ENCODE measurements at regions not wholly inside any gene's neighbourhood (a gene's known extent, or its start where the extent isn't known, plus 50 kb on each side); places are given as distances from the start of the nearest gene placed in this dataset.
"Not testable (repeated sequence)": the region's sequence is repeated elsewhere in the genome, so short reads cannot be mapped to it uniquely, and the experiment has no call there.

- no peak overlapping the region for H3K27ac Mint-ChIP-seq (ENCODE audit: low read depth, unreplicated experiment)
- no peaks in the 10 kb centered on the region for H3K9me3 Mint-ChIP-seq (ENCODE audit: unreplicated experiment)
- TF ChIP-seq CTCF (IDR thresholded peaks at IDR 0.05; ENCODE audit: unreplicated experiment) = no peak
- no peak overlapping the region for H3K4me3 Mint-ChIP-seq (ENCODE audit: unreplicated experiment)
- POLR2A ChIA-PET = no interaction called here
- no peaks in the 10 kb centered on the region for H3K36me3 Mint-ChIP-seq (ENCODE audit: insufficient read depth, unreplicated experiment)
- CTCF ChIA-PET = no interaction called here
- BruUV-seq (replicated peaks) = no TSS peak
- no peaks in the 10 kb centered on the region for H3K4me1 Mint-ChIP-seq (ENCODE audit: insufficient read depth, unreplicated experiment)
- no peak for DNase-seq (ENCODE audit: unreplicated experiment)
- intact Hi-C loops (cut with micrococcal nuclease) = no loop called here
- H3K27me3 Mint-ChIP-seq (ENCODE audit: insufficient read depth, unreplicated experiment) = peaks cover 41% of the 10 kb centered on the region
Measured at GRCh38 chr2:3033315-3033714, 344.3 kb downstream of the EIPR1 start.

DNA sequence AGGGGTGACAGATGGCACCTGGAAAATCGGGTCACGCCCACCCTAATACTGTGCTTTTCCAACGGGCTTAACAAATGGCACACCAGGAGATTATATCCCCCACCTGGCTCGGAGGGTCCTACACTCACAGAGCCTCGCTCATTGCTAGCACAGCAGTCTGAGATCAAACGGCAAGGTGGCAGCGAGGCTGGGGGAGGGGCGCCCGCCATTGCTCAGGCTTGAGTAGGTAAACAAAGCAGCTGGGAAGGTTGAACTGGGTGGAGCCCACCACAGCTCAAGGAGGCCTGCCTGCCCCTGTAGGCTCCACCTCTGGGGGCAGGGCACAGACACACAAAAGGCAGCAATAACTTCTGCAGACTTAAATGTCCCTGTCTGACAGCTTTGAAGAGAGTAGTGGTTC lies 346.8 kb downstream of the EIPR1 start:
- BruUV-seq (replicated peaks); H3K4me3 Mint-ChIP-seq (ENCODE audit: unreplicated experiment); POLR2A ChIA-PET; H3K4me1 Mint-ChIP-seq (ENCODE audit: insufficient read depth, unreplicated experiment); H3K36me3 Mint-ChIP-seq (ENCODE audit: insufficient read depth, unreplicated experiment); intact Hi-C loops (cut with micrococcal nuclease); H3K9me3 Mint-ChIP-seq (ENCODE audit: unreplicated experiment); H3K27ac Mint-ChIP-seq (ENCODE audit: low read depth, unreplicated experiment); DNase-seq (ENCODE audit: unreplicated experiment): not testable (repeated sequence)
- CTCF ChIA-PET = interaction anchor here (0.7 kb wide), 1 partner anchor 13 kb away, joined by 3 read pairs; no protein-coding TSS in a partner anchor
- H3K27me3 Mint-ChIP-seq (ENCODE audit: insufficient read depth, unreplicated experiment) = peaks cover 52% of the 10 kb centered on the region

DNA sequence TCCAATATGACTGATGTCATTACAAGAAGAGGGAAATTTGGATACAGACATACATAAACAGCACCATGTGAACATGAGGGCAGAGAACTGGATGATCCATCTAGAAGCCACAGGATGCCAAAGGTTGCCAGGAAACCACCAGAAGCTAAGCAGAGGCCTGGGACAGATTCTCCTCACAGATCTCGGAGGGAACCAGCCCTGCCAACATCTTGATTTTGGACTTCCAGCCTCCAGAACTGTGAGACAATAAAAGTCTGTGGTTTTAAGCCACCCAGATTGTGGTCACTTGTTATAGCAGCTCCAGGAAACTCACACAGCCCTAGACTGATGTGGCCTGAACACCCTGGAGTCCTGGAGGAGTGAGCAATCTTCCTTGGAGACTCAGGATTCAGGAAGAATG lies 351.6 kb downstream of the EIPR1 start:
- DNase-seq (ENCODE audit: unreplicated experiment) = no peak
- H3K4me3 Mint-ChIP-seq (ENCODE audit: unreplicated experiment) = no peak overlapping the region
- peaks cover 7% of the 10 kb centered on the region for H3K36me3 Mint-ChIP-seq (ENCODE audit: insufficient read depth, unreplicated experiment)
- intact Hi-C loops (cut with micrococcal nuclease) = no loop called here
- BruUV-seq (replicated peaks) = no TSS peak
- no peaks in the 10 kb centered on the region for H3K4me1 Mint-ChIP-seq (ENCODE audit: insufficient read depth, unreplicated experiment)
- ChIA-PET CTCF (no interaction called here), POLR2A (no interaction called here)
- TF ChIP-seq CTCF (IDR thresholded peaks at IDR 0.05; ENCODE audit: unreplicated experiment) = no peak
- peaks cover 28% of the 10 kb centered on the region for H3K27me3 Mint-ChIP-seq (ENCODE audit: insufficient read depth, unreplicated experiment)
- H3K27ac Mint-ChIP-seq (ENCODE audit: low read depth, unreplicated experiment) = no peak overlapping the region
- H3K9me3 Mint-ChIP-seq (ENCODE audit: unreplicated experiment) = peaks cover 10% of the 10 kb centered on the region

GRCh38 chr2:3025261-3025660 lies 352.4 kb downstream of the EIPR1 start:
- Mint-ChIP-seq H3K9me3 (ENCODE audit: unreplicated experiment) (peaks cover 10% of the 10 kb centered on the region), H3K36me3 (ENCODE audit: insufficient read depth, unreplicated experiment) (peaks cover 9% of the 10 kb centered on the region), H3K4me3 (ENCODE audit: unreplicated experiment) (no peak overlapping the region), H3K4me1 (ENCODE audit: insufficient read depth, unreplicated experiment) (no peaks in the 10 kb centered on the region), H3K27ac (ENCODE audit: low read depth, unreplicated experiment) (no peak overlapping the region), H3K27me3 (ENCODE audit: insufficient read depth, unreplicated experiment) (peaks cover 28% of the 10 kb centered on the region)
- intact Hi-C loops (cut with micrococcal nuclease) = no loop called here
- TF ChIP-seq CTCF (IDR thresholded peaks at IDR 0.05; ENCODE audit: unreplicated experiment) = no peak
- POLR2A ChIA-PET = no interaction called here
- DNase-seq (ENCODE audit: unreplicated experiment) = no peak
- BruUV-seq (replicated peaks) = no TSS peak
- CTCF ChIA-PET = no interaction called here

- CTCF ChIA-PET = no interaction called here
- peaks cover 10% of the 10 kb centered on the region for H3K9me3 Mint-ChIP-seq (ENCODE audit: unreplicated experiment)
- H3K27ac Mint-ChIP-seq (ENCODE audit: low read depth, unreplicated experiment) = no peak overlapping the region
- no peak for TF ChIP-seq CTCF (IDR thresholded peaks at IDR 0.05; ENCODE audit: unreplicated experiment)
- H3K4me1 Mint-ChIP-seq (ENCODE audit: insufficient read depth, unreplicated experiment) = no peaks in the 10 kb centered on the region
- no TSS peak for BruUV-seq (replicated peaks)
- intact Hi-C loops (cut with micrococcal nuclease) = no loop called here
- H3K36me3 Mint-ChIP-seq (ENCODE audit: insufficient read depth, unreplicated experiment) = peaks cover 11% of the 10 kb centered on the region
- DNase-seq (ENCODE audit: unreplicated experiment) = no peak
- no peak overlapping the region for H3K4me3 Mint-ChIP-seq (ENCODE audit: unreplicated experiment)
- peaks cover 28% of the 10 kb centered on the region for H3K27me3 Mint-ChIP-seq (ENCODE audit: insufficient read depth, unreplicated experiment)
- POLR2A ChIA-PET = no interaction called here
Measured at GRCh38 chr2:3024401-3024935, 353.1 kb downstream of the EIPR1 start.

Measured in MCF 10A (cell line).